Lower lobe of right lung (tissue), 2 donors: ENCODE measurements at regions not wholly inside any gene's neighbourhood (a gene's known extent, or its start where the extent isn't known, plus 50 kb on each side); places are given as distances from the start of the nearest gene placed in this dataset.

Experiments
- ATAC-seq, 2 donors: fragments of 200-7000 bp; cut with Tn5 transposase; one replicate each; pipeline ENCODE4 v1.9.1; 2020 to 2022; ENCODE audit warnings: mild to moderate bottlenecking in 2 of 2, moderate library complexity in 2 of 2
- DNase-seq: peaks from one replicate; pipeline ENCODE4 v3.0.0-alpha.2; 2020
- H3K27ac ChIP-seq: fragments of 200-600 bp; one replicate; pipeline ENCODE4 v1.8.0; 2022
- H3K27me3 ChIP-seq: fragments of 200-600 bp; one replicate; pipeline ENCODE4 v1.8.0; 2022; ENCODE audit warnings: low read depth
- H3K36me3 ChIP-seq: fragments of 200-600 bp; one replicate; pipeline ENCODE4 v1.8.0; 2022; ENCODE audit warnings: mild to moderate bottlenecking
- H3K4me1 ChIP-seq: fragments of 200-600 bp; one replicate; pipeline ENCODE4 v1.8.0; 2022
- H3K4me3 ChIP-seq: fragments of 200-600 bp; one replicate; pipeline ENCODE4 v1.8.0; 2022; ENCODE audit warnings: mild to moderate bottlenecking
- H3K9me3 ChIP-seq: fragments of 200-600 bp; one replicate; pipeline ENCODE4 v1.8.0; 2022
- intact Hi-C: fragments of 100-400 bp; cut with DNase I; formaldehyde crosslinking; loops from one replicate; pipeline ENCODE4 v1.11.0; 2022
- TF ChIP-seq, protein P1 (sequence below): fragments of 200-600 bp; IDR thresholded peaks from one replicate; pipeline ENCODE4 v1.8.0; 2022; ENCODE audit warnings: antibody characterized with exemption, mild to moderate bottlenecking
- donor health status: DM: no; HTN: yes; CAD: no; lungs with severe emphysema.

DNA sequence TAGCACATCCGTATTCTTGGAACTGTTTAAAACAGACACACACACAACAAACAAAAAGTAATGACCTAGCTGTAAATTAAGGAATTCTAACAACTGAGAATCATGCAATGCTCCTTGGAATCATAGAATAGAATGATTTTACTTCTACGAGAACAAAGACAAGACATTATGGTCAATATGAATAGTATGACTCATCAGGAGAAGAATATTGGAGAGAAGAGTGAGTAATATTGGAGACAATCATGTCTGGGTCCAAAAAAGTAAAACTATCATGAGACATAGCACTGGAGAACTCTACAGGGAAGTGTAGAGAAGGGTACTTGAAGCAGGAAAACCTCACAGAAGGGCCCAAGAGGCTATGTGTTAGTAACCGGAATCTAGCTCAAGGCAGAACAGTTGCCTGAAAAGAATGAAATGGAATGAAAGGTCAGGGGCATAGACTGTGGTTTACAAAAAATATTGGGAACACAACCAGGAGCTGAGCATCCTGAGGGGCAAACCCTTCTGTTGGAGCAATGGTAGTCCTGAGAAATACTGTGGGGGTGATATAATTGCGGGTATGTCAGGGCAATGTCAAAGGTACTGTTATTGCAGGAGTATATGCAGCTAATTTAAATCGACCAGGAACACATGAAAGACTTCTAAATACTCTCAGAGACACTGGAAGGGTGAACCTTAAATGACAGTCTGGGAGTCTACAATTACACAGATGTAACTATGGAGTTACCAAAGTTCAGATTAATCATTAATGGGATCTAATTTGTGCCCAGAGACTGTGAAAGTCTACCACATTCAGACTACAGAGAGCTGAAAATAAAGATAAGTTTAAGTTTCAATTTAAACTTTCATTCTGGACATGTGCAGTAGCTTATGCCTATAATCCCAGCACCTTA, 201.2 kb downstream of the BCHE start:
- intact Hi-C loops: no loop called here
- no peak for DNase-seq
- Histone ChIP-seq H3K27ac (no peak overlapping the region), H3K4me1 (no peaks in the 10 kb centered on the region), H3K4me3 (no peak overlapping the region), H3K9me3 (no peaks in the 10 kb centered on the region), H3K36me3 (no peaks in the 10 kb centered on the region), H3K27me3 (no peaks in the 10 kb centered on the region)
- ATAC-seq: no peak
- TF ChIP-seq, protein P1, sequence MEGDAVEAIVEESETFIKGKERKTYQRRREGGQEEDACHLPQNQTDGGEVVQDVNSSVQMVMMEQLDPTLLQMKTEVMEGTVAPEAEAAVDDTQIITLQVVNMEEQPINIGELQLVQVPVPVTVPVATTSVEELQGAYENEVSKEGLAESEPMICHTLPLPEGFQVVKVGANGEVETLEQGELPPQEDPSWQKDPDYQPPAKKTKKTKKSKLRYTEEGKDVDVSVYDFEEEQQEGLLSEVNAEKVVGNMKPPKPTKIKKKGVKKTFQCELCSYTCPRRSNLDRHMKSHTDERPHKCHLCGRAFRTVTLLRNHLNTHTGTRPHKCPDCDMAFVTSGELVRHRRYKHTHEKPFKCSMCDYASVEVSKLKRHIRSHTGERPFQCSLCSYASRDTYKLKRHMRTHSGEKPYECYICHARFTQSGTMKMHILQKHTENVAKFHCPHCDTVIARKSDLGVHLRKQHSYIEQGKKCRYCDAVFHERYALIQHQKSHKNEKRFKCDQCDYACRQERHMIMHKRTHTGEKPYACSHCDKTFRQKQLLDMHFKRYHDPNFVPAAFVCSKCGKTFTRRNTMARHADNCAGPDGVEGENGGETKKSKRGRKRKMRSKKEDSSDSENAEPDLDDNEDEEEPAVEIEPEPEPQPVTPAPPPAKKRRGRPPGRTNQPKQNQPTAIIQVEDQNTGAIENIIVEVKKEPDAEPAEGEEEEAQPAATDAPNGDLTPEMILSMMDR: no peak

DNA sequence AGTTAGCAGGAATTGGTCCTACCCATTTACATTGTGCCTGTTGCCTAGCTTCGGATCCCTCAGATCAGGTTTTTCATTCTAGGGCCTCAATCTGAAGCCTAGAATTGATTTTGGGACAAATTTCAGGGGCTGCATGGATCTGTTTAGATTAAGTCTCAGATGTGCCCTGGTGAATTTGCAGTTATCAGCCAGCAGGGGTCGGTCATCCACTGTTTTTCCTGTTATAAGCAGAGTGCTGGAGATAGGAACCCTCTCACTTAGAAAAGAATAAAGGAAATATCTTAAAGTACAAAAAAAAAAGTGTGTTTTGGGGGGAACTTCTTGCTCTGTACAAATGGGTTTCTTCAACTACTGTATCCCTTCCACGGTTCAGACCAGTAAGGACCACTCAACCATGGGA, 212.5 kb downstream of the BCHE start:
- DNase-seq: no peak
- Histone ChIP-seq H3K27ac (no peak overlapping the region), H3K27me3 (no peaks in the 10 kb centered on the region), H3K9me3 (peaks cover 9% of the 10 kb centered on the region), H3K4me3 (no peak overlapping the region), H3K36me3 (no peaks in the 10 kb centered on the region), H3K4me1 (no peaks in the 10 kb centered on the region)
- TF ChIP-seq, protein P1: no peak
- no peak for ATAC-seq
- intact Hi-C loops: no loop called here

DNA sequence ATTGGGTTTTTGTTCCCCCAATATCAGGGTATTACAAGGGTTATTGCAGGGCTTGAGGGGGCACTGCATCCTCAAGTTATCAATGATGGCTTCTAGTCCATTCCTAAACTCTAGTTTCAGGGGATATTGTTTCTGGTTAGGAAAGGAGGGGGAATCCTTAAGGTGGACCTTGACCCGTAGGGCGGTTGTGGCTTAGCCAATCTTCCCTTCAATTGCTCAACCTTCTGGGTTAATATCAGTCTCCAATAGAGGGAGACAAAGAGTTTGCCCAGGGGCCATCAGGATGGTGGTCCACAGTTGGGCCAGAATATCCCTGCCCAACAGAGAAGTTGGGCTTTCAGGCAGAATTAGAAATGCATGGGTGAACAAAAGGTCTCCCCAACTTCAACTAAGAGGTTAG, 214.9 kb downstream of the BCHE start:
- TF ChIP-seq, protein P1: no peak
- DNase-seq (no peak), ATAC-seq (no peak)
- Histone ChIP-seq H3K36me3 (no peaks in the 10 kb centered on the region), H3K9me3 (peaks cover 9% of the 10 kb centered on the region), H3K4me3 (no peak overlapping the region), H3K27ac (no peak overlapping the region), H3K27me3 (no peaks in the 10 kb centered on the region), H3K4me1 (no peaks in the 10 kb centered on the region)
- intact Hi-C loops: no loop called here

DNA sequence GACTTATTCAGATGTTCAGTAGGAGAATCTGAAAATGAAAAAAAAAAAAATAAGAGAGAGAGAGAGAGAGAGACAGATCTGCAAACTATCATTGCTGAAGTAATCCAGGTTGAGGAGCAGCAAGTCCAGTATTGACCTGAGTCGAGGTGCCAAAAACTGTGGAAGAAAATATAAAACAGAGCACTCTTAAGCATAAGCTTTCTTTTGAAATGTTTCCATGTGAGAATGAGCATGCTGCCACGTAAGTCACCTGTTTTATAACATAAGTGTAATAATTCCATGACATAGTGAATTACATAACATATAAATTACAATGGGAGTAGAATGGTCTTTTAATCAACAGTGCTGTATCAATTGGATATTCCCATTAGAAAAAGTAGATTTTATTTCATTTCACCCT, 218.2 kb downstream of the BCHE start:
- no peaks in the 10 kb centered on the region for H3K4me1 ChIP-seq
- no peaks in the 10 kb centered on the region for H3K36me3 ChIP-seq
- no peaks in the 10 kb centered on the region for H3K27me3 ChIP-seq
- H3K4me3 ChIP-seq: no peak overlapping the region
- TF ChIP-seq, protein P1: no peak
- no peak overlapping the region for H3K27ac ChIP-seq
- ATAC-seq (no peak), DNase-seq (no peak)
- intact Hi-C loops: no loop called here
- H3K9me3 ChIP-seq: peaks cover 9% of the 10 kb centered on the region

DNA sequence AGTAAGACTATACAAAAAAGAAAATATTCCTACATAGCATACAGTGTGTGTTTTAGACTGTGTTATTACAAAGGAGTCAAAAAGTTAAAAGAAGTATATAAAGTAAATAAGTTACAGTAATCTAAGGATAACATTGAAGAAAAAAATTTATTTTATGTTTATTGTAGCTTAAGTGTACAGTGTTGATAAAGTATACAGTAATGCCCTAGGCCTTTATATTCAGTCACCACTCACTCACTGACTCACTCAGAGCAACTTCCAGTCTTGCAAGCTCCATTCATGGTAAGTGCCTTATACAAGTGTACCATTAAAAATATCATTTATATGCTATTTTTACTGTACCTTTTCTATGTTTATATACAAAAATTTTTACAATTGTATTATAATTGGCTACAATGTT, 220.1 kb downstream of the BCHE start:
- Histone ChIP-seq H3K4me3 (no peak overlapping the region), H3K27ac (no peak overlapping the region), H3K4me1 (no peaks in the 10 kb centered on the region), H3K27me3 (no peaks in the 10 kb centered on the region), H3K9me3 (peaks cover 9% of the 10 kb centered on the region), H3K36me3 (no peaks in the 10 kb centered on the region)
- intact Hi-C loops: no loop called here
- TF ChIP-seq, protein P1: no peak
- ATAC-seq: no peak
- DNase-seq: no peak
